Forelimb muscle (tissue), 1 donor: ENCODE measurements at regions not wholly inside any gene's neighbourhood (a gene's known extent, or its start where the extent isn't known, plus 50 kb on each side); places are given as distances from the start of the nearest gene placed in this dataset.

Experiments used
- DNase-seq: peaks from one replicate; pipeline ENCODE4 v3.0.0-alpha.2; 2013; ENCODE audit warnings: low read depth

DNA sequence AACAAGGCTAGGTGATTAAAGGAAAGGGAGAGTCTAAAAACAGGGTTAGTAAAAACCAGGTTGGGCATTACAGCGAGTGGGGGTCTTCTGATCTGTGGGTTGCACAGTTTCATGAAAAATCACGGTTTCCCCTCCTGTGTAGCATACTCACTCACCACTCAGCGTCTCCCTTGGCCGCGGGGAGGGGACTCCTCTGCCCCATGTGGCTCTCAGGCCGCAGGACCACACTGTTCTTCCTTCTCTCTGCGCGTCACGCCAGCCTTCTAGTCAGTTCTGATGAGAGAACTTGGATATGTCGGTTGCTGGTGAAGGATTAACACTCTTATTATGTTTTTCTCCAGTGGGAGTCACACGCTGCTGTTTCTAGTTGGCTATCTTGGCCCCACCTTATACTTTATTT, 254.6 kb upstream of the LRRC7 start:
- DNase-seq, result no peak

DNA sequence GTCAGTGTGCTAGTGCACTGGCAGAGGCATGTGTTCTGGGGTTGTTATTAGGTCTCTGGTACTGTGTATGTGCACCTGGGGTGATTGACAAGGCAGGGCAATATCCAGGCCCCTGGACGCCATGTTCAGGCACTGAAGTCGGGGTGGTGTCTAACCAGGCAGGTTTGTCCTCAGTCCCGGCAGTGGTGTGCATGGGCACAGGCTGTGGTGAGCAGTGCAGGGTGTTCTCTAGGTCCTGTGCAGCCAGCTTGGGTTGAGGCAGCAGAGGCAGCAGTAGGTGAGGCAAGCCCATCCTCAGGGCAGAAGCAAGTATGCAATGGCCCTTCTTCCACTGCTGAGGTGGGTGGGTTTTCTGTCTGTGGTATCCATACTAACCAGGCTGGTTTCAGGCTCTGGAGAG, 252.3 kb upstream of the LRRC7 start:
- DNase-seq, result no peak

DNA sequence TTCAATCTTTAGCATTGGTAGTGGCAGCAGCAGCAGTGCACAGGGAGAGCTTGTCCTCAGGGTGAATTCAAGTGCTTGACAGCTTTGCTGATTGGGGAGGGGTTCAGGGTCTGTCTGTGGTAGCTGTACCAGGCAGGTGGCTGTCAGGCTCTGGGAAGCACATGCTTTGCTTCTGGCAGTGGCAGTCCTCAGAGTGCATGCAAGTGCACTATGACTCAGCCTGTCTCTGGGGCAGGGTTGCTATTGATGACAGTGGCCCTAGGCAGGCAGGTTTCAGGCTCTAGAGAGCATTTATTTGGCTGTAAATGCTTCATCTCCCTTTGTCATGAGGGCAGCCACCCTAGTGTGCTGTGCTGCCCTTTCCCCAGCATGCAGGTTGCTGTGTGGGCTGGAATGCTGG, 251.9 kb upstream of the LRRC7 start:
- DNase-seq, result no peak

DNA sequence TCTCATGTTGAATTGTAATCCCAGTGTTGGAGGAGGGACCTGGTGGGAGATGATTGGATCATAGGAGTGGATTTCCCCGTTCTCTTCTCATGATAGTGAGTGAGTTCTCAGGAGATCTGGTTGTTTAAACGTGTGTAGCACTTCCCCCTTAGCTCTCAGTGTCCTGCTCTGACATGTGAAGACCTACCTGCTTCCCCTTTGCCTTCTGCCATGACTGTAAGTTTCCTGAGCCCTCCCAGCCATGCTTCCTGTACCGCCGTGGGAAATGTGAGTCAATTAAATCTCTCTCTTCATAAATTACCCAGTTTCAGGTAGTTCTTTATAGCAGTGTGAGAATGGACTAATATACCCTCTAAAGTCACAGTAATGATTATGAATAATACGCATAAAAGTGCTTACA, 248.4 kb upstream of the LRRC7 start:
- DNase-seq, result no peak

DNA sequence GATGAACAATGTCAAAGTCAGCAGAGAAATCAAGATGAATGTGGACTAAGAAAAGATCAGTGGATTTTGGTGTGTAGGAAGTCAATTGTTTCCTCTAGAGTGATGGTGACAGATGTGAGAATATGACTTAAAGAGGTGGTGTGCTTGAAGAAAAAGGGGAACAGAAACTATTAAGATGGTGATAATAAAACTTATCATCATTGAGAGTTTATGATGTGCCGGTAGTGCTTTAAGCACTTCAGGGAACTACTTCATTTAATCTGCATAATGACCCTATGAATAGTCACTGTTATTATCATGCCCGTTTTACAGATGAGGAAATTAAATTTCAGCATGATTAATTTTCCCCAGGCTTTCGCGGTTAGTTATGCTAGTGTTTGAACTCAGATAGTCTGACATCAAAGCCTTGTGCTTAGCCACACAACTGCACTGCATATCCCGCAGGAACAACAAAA, 246.9 kb upstream of the LRRC7 start:
- no peak for DNase-seq

DNA sequence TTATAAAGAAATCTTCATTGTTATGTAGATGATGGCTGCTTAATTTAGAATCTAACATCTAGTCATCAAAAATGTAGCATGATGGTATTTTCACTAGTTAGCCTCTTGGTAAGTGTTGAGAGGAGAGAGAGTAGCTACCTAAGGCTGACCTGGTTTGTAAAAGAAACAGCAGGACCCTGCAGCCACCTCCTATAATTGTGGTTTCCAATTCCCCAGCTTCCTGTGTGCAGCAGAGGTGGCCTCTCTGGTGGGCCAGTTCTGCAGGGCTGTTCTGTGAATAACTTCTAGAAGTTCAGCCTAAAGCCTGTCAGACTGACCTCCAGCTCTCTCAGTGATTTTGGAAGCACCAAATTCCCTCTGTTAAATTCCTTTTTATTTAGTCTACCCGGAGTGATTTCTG, 246.4 kb upstream of the LRRC7 start:
- no peak for DNase-seq

DNA sequence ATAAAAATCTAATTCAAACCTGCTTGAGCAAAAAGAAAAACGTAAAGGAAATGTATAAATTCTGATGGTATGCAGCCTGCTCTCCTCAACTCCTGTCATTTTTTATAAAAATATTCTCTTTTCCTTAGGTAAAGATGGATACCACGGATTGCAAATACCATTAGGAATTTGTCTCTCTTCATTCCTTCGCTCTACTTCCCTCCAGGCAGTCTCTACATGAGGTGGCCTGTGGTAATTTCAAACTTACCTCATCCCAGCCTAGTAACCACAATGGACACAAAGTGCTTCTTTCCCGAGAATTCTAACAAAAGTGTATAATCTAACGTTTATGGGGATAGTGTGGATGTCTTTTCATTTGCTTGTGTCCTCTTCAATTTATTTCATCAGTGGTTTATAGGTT, 239.5 kb upstream of the LRRC7 start:
- DNase-seq, result no peak

DNA sequence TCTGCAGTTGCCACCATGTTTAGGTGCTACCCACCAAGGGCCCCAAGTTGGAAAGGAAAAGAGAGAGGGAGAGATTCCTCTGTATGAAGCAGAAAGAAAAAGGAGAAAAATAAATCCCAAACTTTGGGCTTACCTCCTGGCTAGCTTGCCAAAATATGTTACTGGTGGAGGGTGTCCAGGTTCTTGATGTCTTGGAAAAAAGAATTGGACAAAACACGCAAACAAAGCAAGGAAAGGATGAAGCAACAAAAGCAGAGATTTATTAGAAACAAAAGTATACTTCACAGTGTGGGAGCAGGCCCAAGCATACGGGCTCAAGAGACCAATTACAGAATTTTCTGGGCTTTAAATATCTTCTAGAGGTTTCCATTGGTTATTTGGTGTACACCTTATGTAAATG, 204.5 kb upstream of the LRRC7 start:
- peak; percentile 8 for DNase-seq

DNA sequence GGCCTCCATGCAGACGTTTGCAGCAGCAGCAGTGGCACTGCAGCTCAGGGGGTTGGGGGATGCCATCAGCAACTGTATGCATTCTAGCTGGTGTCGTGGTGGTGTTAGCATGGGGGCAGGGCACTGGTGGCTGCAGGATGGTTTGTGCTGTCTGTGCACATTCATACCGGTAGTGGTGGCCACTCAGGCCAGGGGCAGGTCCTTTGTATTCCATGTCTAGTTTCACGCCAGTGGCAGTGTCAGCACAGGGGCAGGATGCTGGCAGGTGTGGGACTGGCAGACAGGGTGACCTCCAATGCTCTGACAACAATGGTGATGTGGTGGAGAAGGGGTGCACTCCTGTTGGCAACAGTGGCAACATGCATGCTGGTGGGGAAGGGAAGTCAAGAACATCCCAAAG, 194.2 kb upstream of the LRRC7 start:
- DNase-seq, result no peak

DNA sequence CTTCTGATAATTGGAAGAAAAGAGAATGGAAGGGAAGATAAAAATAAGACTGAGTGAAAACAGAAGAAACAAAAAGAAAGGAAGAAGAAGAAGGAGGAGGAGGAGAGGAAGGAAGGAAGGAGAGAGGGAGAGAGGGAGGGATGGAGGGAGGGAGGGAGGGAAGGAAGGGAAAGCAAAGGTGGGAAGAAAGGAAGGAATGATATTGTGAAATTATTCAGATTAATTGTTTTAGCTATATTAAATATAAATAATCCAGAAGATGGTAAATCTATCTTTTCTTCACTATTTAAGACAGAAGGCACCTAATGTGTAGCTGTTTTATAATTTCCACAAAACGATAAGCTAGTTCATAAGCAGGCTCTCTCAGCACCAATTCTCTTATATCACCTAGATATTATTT, 191.3 kb upstream of the LRRC7 start:
- no peak for DNase-seq

DNA sequence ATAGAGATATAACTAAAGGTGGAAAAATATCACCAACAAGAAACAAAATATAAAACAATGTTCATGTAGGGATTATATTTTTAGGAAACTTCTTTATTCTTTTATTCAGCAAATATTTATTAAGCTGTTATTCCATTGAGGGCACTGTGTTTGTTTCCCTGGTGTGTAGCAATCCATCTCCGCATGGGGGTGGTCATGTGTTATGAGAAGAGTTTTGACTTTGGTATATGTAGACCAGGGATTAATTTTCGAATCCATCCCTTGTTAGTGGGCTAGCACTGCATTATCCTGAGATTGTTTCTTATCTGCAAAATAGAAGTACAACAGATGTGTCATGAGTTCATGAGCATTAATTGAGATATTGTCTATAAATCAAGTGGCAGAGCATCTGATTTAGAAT, 190.2 kb upstream of the LRRC7 start:
- no peak for DNase-seq

DNA sequence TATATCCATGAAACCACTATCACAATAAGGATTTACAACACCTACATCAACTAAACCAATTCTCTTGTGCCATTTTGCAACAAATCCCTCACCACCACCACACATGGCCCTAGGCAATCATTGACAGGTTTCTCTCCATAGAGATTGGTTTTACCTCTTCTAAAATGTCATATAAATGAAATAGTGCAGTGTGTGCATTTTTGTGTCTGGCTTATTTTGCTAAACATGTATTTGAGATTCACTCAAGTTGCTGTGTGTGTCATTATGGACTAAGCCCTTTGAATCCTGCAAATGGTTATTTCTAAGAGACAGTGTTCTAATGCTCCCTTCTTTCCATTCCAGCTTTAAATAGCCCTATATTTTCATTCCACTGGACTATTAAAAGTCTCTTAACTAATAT, 179.7 kb upstream of the LRRC7 start:
- no peak for DNase-seq

DNA sequence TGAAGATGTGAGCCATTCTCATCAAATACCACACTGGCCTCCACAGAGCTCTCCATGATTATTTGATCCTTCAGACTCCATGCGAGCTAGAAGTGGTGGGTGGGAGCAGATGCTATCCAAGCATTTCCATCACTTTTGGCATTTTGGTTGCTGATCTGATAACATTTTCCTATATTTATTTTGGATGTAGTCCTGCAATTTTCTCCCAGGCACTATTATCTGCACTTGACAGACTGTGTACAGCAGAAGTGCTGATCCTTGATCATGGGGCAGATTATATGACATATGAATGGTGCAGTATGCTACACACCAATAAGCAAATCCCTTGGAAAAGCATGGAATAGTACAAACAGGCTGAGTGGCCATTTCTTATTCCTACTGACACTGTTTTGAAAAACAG, 167.6 kb upstream of the LRRC7 start:
- no peak for DNase-seq

DNA sequence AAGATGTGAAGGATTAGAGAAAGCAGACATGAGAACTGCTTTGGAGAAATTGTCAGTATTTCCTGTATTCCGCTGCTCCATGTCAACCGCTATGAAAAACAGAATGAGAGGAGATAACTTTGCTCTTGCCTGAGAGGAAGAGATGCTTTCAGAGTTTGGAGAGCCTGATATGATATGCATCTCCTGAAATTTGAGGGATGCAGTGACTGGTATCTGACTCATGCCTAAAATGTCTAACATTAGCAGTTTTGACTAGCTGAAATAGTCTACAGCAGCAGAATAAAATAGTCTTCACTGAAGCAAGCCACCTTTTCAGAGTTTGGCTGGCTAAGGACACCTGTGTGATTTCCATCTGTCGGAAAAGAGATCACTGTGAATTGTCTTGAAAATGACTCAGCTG, 165.8 kb upstream of the LRRC7 start:
- DNase-seq, result no peak

DNA sequence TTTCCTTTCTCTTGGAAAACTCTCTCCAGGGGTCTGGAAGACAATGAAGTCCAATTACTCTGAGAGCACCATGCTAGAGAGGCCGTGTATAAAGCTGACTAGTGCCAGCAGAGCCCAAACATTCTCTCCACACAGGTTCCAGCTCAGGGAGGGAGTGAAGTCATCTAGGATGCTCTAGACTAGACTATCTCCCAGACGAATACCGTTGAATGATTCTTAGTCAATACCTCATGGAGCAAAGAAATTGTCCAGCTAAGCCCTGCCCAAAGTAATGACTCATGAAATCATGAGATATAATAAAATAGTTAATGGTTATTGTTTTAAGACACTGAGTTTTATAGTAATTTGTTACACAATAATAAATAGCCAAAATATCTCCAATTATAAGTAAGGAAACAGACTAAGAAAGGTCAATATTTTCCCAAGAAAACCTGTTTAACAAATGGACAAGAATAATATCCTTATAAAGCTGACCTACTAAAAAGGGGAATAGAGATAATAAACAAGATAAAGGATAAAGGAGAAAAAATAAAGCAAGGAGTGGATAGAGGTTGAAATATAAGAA, 163.9 kb upstream of the LRRC7 start:
- DNase-seq, result no peak

DNA sequence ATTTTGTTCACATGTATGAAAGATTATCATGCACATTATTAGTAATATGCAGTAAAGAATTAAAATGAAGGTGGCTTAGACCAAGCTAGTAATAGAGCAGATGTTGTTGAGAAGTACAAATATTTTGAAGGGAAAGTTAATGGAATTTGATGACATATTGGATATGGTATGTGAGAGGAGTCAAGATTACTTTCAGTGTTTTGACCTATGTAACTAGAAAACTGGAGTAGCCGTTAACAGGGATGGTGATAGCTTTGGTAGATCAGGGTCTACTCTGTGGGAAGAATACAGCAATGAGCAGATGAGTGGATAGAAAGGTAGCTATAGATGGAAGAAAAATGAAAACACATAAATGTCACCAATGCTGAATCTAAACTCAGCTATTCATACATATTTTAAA, 163.2 kb upstream of the LRRC7 start:
- no peak for DNase-seq

DNA sequence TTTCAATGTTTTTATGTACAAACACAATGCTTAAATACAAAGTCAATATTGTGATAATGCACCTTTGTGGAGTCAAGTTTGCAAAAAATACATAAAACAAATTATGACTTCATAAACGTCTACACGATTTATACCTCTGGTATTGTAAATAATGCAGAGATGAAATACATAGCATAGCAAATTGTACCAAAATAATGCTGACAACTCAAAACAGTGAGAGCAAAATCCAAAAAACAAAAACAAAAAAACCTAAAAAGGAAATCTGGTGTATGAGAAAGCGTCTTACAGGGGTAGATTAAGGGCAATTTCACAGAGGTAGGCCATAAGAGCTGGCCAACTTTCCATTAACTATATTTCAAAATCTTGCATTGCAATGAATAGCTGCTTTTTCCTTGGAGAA, 161.5 kb upstream of the LRRC7 start:
- no peak for DNase-seq

DNA sequence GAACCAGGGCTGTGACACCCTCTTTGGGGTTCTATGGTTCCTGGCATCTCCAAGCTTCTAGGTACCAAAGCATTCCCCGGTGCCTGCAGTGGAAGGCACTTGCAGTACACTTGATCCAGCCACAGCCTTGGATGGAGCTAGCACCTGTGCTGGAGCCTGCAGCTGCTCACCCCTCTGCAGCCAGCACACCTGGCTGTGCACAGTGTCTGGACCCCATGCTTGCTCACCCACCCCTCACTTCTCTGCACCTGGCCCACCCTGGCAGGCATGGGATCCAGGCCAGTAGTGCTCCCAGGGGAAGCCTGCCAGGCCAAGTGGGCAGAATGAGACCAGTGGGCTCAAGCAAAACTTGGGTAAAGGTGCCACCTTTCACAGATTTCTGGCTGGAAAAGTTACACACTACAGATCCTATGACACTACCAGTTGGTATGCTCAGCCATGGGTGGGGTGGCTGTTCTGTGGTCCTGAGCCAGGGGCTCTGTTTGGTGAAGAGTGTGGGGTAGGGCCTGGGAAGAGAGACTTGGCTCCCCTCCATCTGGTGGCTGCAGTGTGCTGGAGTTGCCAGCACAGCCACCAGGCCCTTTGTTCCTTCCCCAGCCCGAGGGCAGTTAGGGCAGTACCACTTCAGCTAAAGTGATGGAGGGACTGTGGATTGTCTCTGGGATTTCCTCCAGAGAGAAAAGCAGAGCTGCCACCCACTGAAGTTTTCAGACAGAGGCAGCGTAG, 157.8 kb upstream of the LRRC7 start:
- no peak for DNase-seq

DNA sequence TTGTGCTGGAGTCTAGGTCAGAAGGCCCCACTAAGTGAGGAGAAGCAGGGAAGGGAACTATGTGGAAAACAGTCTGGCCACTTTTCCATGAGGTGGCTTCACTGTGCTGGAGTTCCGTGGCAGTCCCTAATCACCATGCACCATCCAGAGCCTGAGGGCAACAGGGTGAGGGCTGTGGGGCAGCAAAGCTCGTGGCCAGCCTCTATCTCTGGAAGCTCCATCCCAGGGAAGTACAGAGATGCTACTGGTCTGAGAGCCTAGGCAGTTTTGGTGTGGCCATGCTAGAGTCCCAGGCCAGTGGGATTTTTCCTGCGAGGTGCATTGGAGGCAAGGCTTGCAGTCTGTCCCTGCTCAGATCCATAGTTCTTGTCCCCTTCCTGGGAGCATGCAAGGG, 157.3 kb upstream of the LRRC7 start:
- no peak for DNase-seq

DNA sequence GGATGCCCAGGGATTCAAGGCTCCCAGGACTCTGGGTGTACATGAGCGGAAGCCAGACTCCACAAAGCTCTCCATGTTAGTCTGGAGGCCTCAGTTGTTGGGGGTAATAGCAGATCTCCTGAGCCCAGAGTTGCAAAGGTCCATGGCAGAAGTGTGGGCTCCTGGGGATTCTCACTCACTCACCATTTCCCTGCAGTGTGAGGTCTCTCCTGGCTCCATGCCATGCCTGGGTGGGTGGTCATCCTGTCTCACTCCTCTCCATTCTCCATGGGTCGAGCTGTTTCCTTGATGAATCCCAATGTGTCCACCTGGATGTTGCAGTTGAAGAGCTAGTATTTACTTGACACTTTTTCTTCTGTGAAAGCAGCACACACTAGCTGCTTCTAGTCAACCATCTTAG, 156.8 kb upstream of the LRRC7 start:
- no peak for DNase-seq

DNA sequence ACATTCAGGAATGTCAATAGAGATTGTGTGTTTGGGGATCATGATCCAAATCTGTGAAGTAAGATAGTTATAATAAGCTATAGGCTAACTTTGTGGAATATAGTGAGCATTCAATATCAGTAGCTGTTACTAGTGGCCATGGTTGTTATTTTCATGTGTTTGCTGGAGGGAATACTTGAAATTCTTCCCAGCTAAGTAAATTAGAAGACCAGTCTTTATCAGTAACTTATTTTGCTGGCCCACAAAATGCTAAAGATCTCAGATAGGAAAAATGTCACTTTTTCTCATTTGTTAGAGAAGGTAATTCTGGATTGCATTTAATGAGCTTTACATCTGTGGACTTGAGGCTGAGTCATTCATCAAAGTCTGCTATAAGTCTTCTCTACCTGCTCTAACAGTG, 156.1 kb upstream of the LRRC7 start:
- no peak for DNase-seq

DNA sequence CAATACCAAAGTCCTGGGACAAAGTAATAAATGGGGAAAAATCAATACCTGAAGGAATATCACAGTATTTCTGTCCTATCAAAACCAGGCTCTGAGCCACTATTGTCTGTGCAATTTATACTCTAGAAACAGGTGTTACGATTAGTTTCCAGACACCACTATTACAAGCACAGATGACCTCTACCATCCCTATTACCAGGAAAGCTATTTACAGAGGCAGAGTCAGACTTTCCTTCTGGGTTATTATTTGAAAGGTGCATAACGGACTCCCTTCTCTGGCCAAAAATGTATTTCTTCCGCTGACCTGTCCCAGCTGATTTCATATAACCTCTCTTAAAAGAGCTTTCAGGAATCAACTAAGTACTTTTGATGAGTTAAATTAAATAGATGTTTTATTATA, 154.6 kb upstream of the LRRC7 start:
- no peak for DNase-seq

DNA sequence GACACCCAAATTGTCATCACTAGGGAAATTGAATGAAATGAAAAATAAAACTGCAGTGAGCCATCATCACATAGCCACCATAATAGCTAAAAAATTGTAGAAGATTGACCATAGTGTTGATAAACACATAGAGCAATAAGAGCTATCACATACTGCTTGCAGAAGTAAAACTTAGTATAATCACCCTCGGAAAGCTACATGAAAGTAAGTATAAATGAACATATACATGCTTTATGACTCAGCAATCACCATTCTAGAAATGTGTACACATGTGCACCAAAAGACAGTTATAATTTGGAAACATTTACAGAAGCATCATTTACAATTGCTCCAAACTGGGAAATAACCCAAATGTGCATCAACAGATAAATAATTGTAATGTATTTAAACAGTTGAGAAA, 153.1 kb upstream of the LRRC7 start:
- no peak for DNase-seq

DNA sequence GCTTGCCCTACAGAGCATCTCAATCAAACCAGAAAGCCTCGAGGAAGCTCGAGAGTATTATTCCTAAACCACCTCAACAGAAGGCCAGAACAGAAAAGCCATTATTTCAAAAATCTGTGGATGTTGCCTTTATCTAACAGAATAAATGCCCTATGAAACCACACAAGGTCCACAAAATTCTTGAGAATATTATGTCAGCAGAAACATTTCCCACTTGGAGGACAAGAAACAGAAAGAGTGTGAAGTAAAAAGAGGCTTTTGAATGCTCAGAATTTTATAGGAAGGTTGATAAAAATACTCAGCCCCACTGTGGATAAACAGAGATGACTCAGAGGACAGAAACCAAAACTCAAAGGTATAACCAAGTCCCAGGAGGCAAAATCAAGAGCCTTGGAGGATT, 146.4 kb upstream of the LRRC7 start:
- no peak for DNase-seq
